SH-SY5Y (cell line): ENCODE measurements at regions not wholly inside any gene's neighbourhood (a gene's known extent, or its start where the extent isn't known, plus 50 kb on each side); places are given as distances from the start of the nearest gene placed in this dataset.

Experiments
- GATA2 ChIP-seq: IDR thresholded peaks from 2 replicates; pipeline ENCODE4 v1.6.1; 2011; ENCODE audit warnings: mild to moderate bottlenecking, low read depth, low read length
- GATA3 ChIP-seq: IDR thresholded peaks from 2 replicates; pipeline ENCODE4 v1.6.1; 2011; ENCODE audit warnings: low read depth, mild to moderate bottlenecking, low read length, moderate library complexity

DNA sequence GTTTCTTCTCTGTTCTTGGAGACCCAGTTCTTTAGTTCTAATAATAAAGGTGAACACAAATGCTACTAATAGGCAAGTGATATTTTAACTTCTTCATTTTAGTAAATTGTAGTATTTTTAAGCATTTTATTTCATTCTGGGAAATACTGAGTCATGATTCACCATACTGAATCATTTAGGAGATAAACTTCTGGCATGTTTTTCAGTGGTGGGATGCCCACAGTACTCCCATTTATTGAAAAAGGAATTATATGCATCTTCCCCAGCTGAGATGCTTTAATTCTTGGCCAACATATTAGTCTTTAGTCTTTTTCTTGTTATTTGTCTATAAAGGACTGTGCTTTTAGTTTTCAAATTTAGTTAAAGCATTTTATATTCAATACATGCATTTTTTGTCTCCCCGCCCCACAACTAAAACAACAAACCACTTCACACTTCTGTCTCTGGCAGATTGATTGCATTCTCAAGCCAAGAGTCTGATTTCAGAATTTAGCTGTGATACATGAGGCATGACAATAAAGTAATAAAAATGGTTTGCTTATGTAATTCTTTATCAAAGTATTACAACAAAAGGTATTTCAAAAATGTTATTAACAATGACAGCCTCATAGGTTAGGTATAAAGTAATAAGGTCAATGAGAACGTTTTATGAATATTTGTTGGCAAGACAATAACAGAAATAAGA is 125.2 kb upstream of the CDH18 start:
- TF ChIP-seq GATA2 (no peak), GATA3 (no peak)

DNA sequence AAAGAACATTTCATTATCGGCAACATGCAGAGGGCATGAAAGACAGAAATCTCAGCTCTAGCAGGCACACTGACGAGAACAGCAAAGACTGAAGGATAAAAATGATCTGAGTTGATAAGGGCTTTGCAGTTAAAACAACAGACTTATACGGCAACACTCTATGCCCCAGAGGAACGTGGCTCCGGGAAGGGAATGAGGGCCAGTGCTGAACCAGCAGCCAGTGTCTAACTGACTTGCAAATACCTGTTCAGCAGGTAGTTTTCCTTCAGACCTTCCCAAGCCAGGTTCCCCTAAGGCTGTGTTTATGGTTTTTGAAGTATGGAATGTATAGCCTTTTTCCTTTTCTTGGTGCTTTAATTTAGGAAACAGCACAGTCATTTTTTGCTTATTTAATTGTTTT is 121.3 kb upstream of the CDH18 start:
- TF ChIP-seq GATA2 = no peak

DNA sequence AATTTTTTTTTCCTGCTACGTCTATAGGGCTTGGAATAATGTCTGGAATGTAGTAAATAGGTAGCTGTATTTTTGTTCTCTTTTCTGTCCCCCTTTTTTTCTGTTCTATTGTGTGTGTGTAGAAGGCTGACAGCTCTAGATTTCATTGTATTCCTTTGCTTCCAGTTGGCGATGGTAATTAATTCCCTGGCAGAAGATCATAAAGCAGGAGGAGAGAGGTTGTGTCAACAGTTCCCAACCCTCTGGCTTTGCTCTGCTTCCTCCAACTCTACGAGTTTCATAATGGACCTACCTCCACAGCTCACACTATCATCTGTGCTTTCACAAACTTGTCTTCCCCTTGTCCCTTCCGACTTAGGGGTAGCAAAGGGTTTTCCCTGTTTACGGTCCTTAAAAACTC is 117.9 kb upstream of the CDH18 start:
- TF ChIP-seq GATA2 = no peak
- no peak for TF ChIP-seq GATA3

DNA sequence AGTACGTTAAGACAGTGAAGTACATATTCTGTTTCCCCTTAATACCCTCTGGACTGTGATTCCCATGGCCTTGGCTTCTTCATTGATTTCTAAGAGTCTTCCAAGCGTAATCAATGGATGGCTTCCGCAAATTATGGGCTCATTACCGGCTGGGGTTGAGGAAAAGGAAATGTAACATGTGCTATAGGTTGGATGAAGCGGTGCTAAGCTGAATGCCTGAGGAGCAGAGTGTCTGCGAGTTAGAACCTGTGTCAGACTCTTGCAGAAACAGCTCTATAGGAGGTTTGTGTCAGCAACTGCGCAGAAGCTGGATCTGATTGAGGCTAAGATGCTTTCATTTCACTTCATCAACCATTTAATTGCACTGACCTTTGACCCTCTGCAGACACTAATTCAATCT is 114.3 kb upstream of the CDH18 start:
- TF ChIP-seq GATA3 (no peak), GATA2 (no peak)

DNA sequence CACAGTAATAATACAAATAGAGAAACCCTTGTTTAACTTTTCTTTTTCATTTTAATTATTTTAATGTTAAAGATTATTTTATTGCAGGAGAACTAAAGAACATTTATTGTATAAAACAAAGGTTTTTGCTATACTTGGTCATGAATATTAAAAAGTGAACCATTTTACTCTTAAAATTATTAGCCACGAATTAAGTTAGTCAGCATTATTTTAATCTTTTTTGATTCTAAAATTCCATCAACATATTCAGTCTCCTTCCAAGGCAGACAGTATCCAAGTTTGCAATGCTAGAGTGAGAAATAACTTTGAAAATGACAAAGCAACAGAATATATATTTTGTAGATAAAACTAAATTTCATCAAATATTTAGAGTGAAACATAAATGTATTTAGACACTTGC is 110.7 kb upstream of the CDH18 start:
- no peak for TF ChIP-seq GATA3
- no peak for TF ChIP-seq GATA2

DNA sequence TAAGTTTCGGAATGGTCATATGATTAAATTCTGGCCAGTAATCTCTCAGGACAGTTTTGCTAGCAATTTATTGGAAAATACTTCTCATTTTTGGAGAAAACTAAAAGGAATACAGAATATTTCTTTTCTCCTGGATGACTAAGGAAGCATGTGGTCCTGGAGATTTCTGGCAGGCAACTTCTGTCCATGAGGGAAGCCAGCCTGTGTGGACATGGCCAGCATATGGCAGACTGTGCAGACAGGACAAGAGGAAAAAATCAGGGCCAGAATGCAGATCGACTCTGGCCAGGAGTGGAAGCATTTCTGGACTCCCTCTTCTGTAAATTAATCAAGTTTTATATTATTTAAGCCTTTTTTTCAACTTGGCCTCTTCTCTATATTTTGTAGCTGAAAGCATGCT is 100.4 kb upstream of the CDH18 start:
- TF ChIP-seq GATA2 (no peak), GATA3 (no peak)

DNA sequence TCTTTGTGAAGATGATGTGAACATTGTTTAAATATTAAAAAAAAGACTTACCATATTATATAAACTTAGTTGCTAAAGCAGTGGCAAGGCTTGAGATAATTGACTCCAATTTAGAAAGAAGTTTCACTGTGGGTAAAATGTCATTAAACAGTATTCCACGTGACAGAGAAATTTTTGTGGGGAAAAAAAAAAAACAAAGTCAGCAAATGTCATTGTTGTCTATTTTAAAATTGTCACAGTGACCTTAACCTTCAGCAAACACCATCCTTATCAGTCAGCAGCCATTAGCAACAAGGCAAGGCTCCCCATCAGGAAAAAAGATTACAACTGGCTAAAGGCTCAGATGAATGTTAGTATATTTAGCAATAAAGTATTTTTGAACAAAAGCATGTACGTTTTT is 99.3 kb upstream of the CDH18 start:
- no peak for TF ChIP-seq GATA2
- TF ChIP-seq GATA3 = no peak

DNA sequence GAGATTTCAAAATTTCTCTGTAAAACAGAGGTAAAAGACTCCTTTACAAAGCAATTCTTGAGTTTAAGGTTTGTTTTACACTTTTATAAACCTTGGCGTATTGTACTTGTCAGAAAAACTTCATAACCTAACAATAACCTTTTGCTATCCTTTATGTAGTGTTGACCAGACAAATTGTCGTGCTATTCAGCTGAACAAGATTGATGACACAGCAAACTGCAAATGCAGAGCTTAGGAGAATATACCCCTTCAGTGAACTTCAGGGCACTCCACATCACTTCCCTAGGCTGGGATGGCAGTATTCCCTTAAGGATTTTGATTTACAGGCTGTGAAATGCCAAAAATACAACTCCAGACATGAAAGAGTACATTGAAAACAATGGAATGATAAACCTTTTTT is 89.2 kb upstream of the CDH18 start:
- TF ChIP-seq GATA2 = no peak
- no peak for TF ChIP-seq GATA3

DNA sequence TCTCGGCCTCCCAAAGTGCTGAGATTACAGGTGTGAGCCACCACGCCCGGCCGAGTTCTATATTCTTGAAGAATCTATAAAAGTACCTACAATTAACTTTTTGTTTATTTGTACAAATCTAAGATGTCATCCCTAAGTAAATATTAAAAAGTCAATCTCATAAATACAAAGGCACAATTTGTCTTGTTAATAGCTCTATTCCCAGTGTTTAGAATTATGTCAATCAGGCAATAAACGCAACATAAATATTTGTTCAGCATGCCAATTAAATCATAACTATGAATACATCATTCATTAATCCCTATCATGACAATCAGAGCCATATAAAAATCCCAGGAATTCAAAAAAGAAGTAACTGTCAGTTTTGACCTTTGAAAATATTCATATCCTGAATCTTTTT is 68.9 kb upstream of the CDH18 start:
- TF ChIP-seq GATA3 (no peak), GATA2 (no peak)

DNA sequence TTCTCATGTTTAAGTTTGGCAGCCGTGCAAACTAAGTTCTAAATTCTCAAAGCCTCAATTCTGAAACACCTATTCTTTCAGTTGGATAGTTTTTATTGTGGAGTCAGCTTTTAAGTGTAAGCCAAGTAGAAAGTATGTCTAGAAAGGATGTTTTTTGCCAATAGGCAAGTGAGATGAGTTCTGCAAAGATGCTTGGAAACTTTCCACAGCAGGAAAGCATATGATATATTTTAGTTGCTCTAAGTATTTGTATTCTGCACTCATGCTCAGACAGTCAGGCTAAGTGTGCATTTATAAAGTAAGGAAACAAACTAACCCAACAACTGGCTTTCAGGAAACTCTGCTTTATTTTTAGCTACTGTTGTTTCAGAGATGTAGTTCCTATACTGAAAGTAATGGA is 67.3 kb upstream of the CDH18 start:
- no peak for TF ChIP-seq GATA3
- no peak for TF ChIP-seq GATA2

DNA sequence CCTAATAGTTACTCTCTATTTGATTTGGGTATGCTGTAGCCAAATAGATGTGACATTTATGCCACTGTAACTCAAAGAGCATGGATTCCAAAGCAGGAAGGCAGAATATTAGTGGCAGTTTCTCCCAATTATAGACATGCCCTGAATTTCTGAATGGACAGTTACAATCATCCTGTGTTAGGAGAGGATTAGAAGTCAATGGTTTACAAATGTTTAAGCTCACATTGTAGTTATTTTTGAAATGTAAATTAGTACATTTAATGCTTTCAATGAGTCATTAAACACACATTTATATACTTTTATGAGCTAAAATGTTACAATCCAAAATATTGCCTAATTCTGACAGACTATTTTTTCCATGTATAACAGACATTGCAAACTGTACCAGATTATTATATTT is 62.3 kb upstream of the CDH18 start:
- TF ChIP-seq GATA2 = no peak
- TF ChIP-seq GATA3 = no peak

DNA sequence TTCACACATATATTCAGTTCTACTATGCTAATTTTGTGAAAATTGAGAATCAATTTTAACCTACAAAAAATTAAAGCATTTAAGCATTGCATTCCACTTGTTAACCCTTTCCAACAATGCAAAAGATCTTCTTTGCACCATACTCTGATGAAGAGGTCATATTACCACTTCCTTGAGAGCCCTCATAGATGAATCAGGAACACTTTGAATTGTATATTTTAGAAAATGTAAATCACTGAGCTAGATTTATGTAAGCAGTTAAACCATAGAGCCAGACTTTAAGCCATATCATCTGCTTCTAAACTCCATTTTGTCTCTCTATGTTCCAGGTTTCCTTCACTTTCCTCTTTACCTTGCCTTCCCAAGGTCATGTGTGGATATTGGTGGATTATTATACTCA is 56.5 kb upstream of the CDH18 start:
- no peak for TF ChIP-seq GATA2
- TF ChIP-seq GATA3 = no peak

DNA sequence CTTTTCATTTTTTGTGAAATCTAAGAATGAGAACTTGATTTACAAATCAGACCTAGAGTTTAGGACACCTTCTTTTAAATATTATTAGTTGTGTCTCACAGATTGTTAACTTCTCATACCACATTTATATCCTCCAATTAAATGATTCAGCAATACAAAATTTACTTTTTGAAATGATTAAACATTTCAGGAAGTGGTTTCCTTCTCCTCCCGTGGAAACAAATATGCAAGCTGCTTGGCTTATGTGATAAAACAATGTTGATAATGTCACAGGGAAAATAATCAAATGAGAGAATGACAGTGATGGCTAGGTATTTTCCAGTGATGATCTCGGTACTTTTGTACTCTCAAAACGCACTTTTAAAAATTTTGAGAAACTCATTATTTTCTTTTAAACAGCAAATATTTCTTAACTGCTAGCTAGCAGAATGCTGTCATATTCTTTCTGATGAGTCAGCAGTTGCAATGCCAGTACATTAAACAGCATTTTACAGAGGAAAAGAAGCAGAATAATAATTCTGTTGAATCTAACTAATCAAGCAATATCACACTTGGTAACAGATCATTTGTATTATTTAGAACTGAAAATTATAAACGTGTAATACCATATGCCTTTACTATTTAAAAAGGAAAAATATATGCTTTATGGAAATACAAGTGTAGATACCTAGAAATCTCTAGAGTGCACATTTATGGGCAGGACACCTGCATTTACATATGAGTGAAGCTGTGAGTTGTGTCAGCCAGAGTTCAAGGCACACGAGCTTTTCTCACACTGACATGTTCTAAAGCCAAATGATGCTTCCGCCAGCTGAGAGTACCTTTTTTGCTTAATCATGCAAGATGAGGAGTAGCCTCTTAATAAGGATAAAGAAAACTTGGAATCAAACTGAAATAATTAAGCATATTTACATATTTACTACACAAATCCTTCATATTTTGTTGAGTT is 53.6 kb upstream of the CDH18 start:
- TF ChIP-seq GATA2 (no peak), GATA3 (no peak)

DNA sequence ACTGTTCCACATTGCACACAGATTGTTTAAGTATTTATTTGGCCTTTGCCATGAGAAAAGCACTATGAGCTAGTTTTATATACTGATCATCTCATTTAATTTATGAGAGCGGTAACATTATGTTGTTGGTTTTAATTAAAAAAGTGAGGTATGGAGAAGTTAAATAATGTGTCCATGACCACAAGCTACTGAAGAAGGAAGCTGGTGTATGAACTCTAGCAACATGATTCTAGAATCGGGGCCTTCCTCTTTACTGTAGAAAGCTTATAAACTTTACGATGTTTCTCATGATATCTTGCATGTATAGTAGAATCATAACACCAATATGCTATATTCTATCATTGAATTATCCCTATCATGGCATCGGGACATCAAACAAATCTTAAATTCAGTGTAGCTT is 52.9 kb upstream of the CDH18 start:
- no peak for TF ChIP-seq GATA3
- TF ChIP-seq GATA2 = no peak
